Hepatocyte (in vitro differentiated cells): ENCODE measurements at regions not wholly inside any gene's neighbourhood (a gene's known extent, or its start where the extent isn't known, plus 50 kb on each side); places are given as distances from the start of the nearest gene placed in this dataset.

Experiments
- DNase-seq: peaks from one replicate; pipeline ENCODE4 v3.0.0-alpha.2; 2016; ENCODE audit warnings: low spot score
- H2AFZ ChIP-seq: fragments of 200-600 bp; sonication (generic); 2 replicates; pipeline ENCODE4 v1.6.0; 2016; ENCODE audit warnings: antibody characterized with exemption, mild to moderate bottlenecking
- H3K27ac ChIP-seq: fragments of 200-600 bp; sonication (generic); 2 replicates; pipeline ENCODE4 v1.5.1; 2016; ENCODE audit warnings: mild to moderate bottlenecking
- H3K27me3 ChIP-seq: fragments of 200-600 bp; sonication (generic); 2 replicates; pipeline ENCODE4 v1.6.1; 2016
- H3K36me3 ChIP-seq: fragments of 200-600 bp; sonication (generic); replicated peaks from 2 replicates; pipeline ENCODE4 v1.5.1; 2016; ENCODE audit warnings: low read depth; ENCODE audit not compliant: insufficient read depth
- H3K4me1 ChIP-seq: fragments of 200-600 bp; sonication (generic); 2 replicates; pipeline ENCODE4 v1.5.1; 2016; ENCODE audit warnings: mild to moderate bottlenecking, moderate library complexity; ENCODE audit not compliant: insufficient read depth
- H3K4me2 ChIP-seq: fragments of 200-600 bp; sonication (generic); 2 replicates; pipeline ENCODE4 v1.6.0; 2016
- H3K4me3 ChIP-seq: fragments of 200-600 bp; sonication (generic); 2 replicates; pipeline ENCODE4 v1.5.1; 2016; ENCODE audit warnings: mild to moderate bottlenecking
- H3K79me2 ChIP-seq: fragments of 200-600 bp; sonication (generic); 2 replicates; pipeline ENCODE4 v1.6.0; 2017; ENCODE audit warnings: mild to moderate bottlenecking
- H3K9me2 ChIP-seq: fragments of 200-600 bp; sonication (generic); replicated peaks from 2 replicates; pipeline ENCODE4 v1.6.0; 2017; ENCODE audit warnings: mild to moderate bottlenecking; ENCODE audit not compliant: insufficient read depth
- H3K9me3 ChIP-seq: fragments of 200-600 bp; sonication (generic); 2 replicates; pipeline ENCODE4 v1.5.1; 2016; ENCODE audit warnings: low read depth, mild to moderate bottlenecking
- H4K20me1 ChIP-seq: fragments of 200-600 bp; sonication (generic); 2 replicates; pipeline ENCODE4 v1.6.0; 2016; ENCODE audit warnings: mild to moderate bottlenecking; ENCODE audit not compliant: insufficient read depth, poor library complexity, severe bottlenecking
- EZH2 ChIP-seq: fragments of 200-600 bp; sonication (generic); IDR thresholded peaks from 2 replicates; pipeline ENCODE4 v1.6.1; 2016; ENCODE audit warnings: antibody characterized with exemption, mild to moderate bottlenecking, borderline replicate concordance
- EZH2phosphoT487 ChIP-seq: fragments of 200-600 bp; sonication (generic); IDR thresholded peaks from one replicate; pipeline ENCODE4 v1.6.1; 2018; ENCODE audit warnings: antibody characterized with exemption, mild to moderate bottlenecking, low read depth, moderate library complexity; ENCODE audit not compliant: unreplicated experiment, severe bottlenecking
- WGBS: methylation state at CpG from one replicate; pipeline ENCODE4 v1.1.6; 2016; ENCODE audit warnings: low lambda C conversion rate; ENCODE audit errors: missing lambda C conversion rate; 5-methylcytosine and 5-hydroxymethylcytosine counted together
- TF ChIP-seq, protein P1 (sequence below): fragments of 200-600 bp; sonication (generic); IDR thresholded peaks from 2 replicates; pipeline ENCODE4 v1.5.1; 2016; ENCODE audit warnings: antibody characterized with exemption, mild to moderate bottlenecking; ENCODE audit not compliant: poor library complexity

GRCh38 chr4:136806844-136807243 is 725.5 kb downstream of the PCDH18 start:
- DNase-seq = no peak
- Histone ChIP-seq H3K27me3 (no peaks in the 10 kb centered on the region), H3K4me1 (no peaks in the 10 kb centered on the region), H4K20me1 (no peaks in the 10 kb centered on the region), H3K4me3 (no peak overlapping the region), H3K9me2 (no peaks in the 10 kb centered on the region), H3K4me2 (no peak overlapping the region), H3K9me3 (no peaks in the 10 kb centered on the region), H3K79me2 (no peaks in the 10 kb centered on the region), H3K27ac (no peak overlapping the region), H2AFZ (no peak overlapping the region), H3K36me3 (no peaks in the 10 kb centered on the region)
- TF ChIP-seq EZH2 (no peak), EZH2phosphoT487 (no peak)
- TF ChIP-seq, protein P1, sequence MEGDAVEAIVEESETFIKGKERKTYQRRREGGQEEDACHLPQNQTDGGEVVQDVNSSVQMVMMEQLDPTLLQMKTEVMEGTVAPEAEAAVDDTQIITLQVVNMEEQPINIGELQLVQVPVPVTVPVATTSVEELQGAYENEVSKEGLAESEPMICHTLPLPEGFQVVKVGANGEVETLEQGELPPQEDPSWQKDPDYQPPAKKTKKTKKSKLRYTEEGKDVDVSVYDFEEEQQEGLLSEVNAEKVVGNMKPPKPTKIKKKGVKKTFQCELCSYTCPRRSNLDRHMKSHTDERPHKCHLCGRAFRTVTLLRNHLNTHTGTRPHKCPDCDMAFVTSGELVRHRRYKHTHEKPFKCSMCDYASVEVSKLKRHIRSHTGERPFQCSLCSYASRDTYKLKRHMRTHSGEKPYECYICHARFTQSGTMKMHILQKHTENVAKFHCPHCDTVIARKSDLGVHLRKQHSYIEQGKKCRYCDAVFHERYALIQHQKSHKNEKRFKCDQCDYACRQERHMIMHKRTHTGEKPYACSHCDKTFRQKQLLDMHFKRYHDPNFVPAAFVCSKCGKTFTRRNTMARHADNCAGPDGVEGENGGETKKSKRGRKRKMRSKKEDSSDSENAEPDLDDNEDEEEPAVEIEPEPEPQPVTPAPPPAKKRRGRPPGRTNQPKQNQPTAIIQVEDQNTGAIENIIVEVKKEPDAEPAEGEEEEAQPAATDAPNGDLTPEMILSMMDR = no peak
- 80% methylated on average over 1 of the region's 1 CpG for WGBS

- no peak for DNase-seq
- no peaks in the 10 kb centered on the region for H4K20me1 ChIP-seq
- no peaks in the 10 kb centered on the region for H3K9me3 ChIP-seq
- no peaks in the 10 kb centered on the region for H3K36me3 ChIP-seq
- 95% methylated on average over 2 of the region's 2 CpGs for WGBS
- no peak overlapping the region for H2AFZ ChIP-seq
- H3K27ac ChIP-seq = no peak overlapping the region
- H3K79me2 ChIP-seq = no peaks in the 10 kb centered on the region
- no peaks in the 10 kb centered on the region for H3K27me3 ChIP-seq
- H3K4me3 ChIP-seq = no peak overlapping the region
- H3K4me2 ChIP-seq = no peak overlapping the region
- H3K9me2 ChIP-seq = no peaks in the 10 kb centered on the region
- TF ChIP-seq, protein P1 = no peak
- TF ChIP-seq EZH2phosphoT487 = no peak
- TF ChIP-seq EZH2 = no peak
- H3K4me1 ChIP-seq = no peaks in the 10 kb centered on the region
These were observed 726.7 kb downstream of the PCDH18 start for GRCh38 chr4:136805617-136806016.

DNA sequence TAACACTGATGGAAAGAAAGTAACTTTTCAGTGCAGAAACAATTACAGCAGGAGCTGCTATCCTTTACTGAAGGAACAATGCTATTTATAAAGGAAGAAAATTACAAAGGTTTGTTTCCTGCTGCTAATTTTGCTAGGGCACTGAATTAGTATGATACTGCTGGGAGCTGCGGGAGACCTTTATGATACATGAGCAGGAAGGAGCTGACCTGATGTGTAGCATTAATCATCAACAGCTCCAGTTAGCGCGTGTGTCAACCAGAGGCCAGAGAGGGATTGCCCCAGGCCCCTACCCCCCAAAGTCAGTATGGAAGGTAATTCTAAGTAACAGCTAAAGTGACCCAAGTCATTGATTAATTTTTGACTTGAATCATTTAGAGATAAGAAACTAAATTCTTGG is 728.9 kb downstream of the PCDH18 start:
- Histone ChIP-seq H3K9me3 (no peaks in the 10 kb centered on the region), H4K20me1 (no peaks in the 10 kb centered on the region), H3K4me1 (no peaks in the 10 kb centered on the region), H3K79me2 (no peaks in the 10 kb centered on the region), H3K4me3 (no peak overlapping the region), H2AFZ (no peak overlapping the region), H3K36me3 (no peaks in the 10 kb centered on the region), H3K9me2 (no peaks in the 10 kb centered on the region), H3K4me2 (no peak overlapping the region), H3K27ac (no peak overlapping the region), H3K27me3 (no peaks in the 10 kb centered on the region)
- WGBS = 71% methylated on average over 3 of the region's 3 CpGs
- no peak for TF ChIP-seq EZH2
- TF ChIP-seq EZH2phosphoT487 = no peak
- TF ChIP-seq, protein P1 = no peak
- no peak for DNase-seq

DNA sequence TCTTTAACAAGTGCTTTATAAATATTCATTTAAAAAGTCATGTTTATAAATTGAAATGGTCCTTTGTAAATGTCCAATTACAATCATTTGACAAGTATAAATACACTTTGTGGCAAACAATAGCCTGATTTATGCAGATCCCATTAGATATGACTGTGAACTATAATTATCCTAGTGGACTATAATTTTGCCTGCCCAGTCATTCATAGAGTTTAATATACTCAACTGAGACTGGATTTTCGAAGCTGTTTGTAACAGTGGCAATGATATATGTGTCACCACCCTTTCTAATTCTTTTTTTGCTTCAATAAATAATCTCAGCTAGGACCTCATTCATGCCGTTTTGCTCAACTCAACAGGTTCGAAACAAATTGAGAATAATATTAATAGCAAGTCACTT is 732.0 kb downstream of the PCDH18 start:
- Histone ChIP-seq H3K9me3 (no peaks in the 10 kb centered on the region), H3K36me3 (no peaks in the 10 kb centered on the region), H3K4me3 (no peak overlapping the region), H3K79me2 (no peaks in the 10 kb centered on the region), H4K20me1 (no peaks in the 10 kb centered on the region), H2AFZ (no peak overlapping the region), H3K4me2 (no peak overlapping the region), H3K27me3 (no peaks in the 10 kb centered on the region), H3K27ac (no peak overlapping the region), H3K4me1 (no peaks in the 10 kb centered on the region), H3K9me2 (no peaks in the 10 kb centered on the region)
- DNase-seq = no peak
- WGBS = 79% methylated on average over 3 of the region's 3 CpGs
- TF ChIP-seq EZH2phosphoT487 = no peak
- no peak for TF ChIP-seq EZH2
- TF ChIP-seq, protein P1 = no peak
